HFFc6 (cell line): ENCODE measurements at regions not wholly inside any gene's neighbourhood (a gene's known extent, or its start where the extent isn't known, plus 50 kb on each side); places are given as distances from the start of the nearest gene placed in this dataset.
"Not testable (repeated sequence)": the region's sequence is repeated elsewhere in the genome, so short reads cannot be mapped to it uniquely, and the experiment has no call there.

Experiments
- DNase-seq: peaks from one replicate; pipeline ENCODE4 v3.0.0-alpha.2; 2018
- H3K27ac Mint-ChIP-seq: 2 replicates; pipeline ENCODE4 v1.8.0; 2020; ENCODE audit warnings: mild to moderate bottlenecking, mixed read lengths
- H3K27me3 Mint-ChIP-seq: 2 replicates; pipeline ENCODE4 v1.8.0; 2021; ENCODE audit warnings: mild to moderate bottlenecking, moderate library complexity, mixed read lengths; ENCODE audit not compliant: insufficient read depth
- H3K36me3 Mint-ChIP-seq: 2 replicates; pipeline ENCODE4 v1.8.0; 2021; ENCODE audit warnings: low read depth, mixed read lengths
- H3K4me1 Mint-ChIP-seq: 2 replicates; pipeline ENCODE4 v1.8.0; 2020; ENCODE audit warnings: low read depth, mixed read lengths
- H3K4me3 Mint-ChIP-seq: 2 replicates; pipeline ENCODE4 v1.8.0; 2020; ENCODE audit warnings: mild to moderate bottlenecking, moderate library complexity, mixed read lengths
- H3K9me3 Mint-ChIP-seq: 2 replicates; pipeline ENCODE4 v1.8.0; 2020; ENCODE audit warnings: mild to moderate bottlenecking, mixed read lengths
- CTCF ChIP-seq: fragments of 200-600 bp; sonication (generic); IDR thresholded peaks from 2 replicates; pipeline ENCODE4 v1.5.0; 2021; ENCODE audit warnings: antibody characterized with exemption, mild to moderate bottlenecking

GRCh38 chr2:65579506-65580235, 147.3 kb upstream of the SPRED2 start:
- no peak for DNase-seq
- peaks cover 6% of the 10 kb centered on the region; the same call in 1 of the 2 replicates for H3K36me3 Mint-ChIP-seq
- no peaks in the 10 kb centered on the region for H3K27me3 Mint-ChIP-seq
- no peak overlapping the region for H3K4me3 Mint-ChIP-seq
- H3K27ac Mint-ChIP-seq: no peak overlapping the region; the same call in 1 of the 2 replicates
- H3K9me3 Mint-ChIP-seq: no peaks in the 10 kb centered on the region
- no peak for TF ChIP-seq CTCF
- peaks cover 32% of the 10 kb centered on the region for H3K4me1 Mint-ChIP-seq

GRCh38 chr2:65577654-65578053, 145.3 kb upstream of the SPRED2 start:
- peaks cover 42% of the 10 kb centered on the region for H3K4me1 Mint-ChIP-seq
- no peaks in the 10 kb centered on the region for H3K27me3 Mint-ChIP-seq
- H3K36me3 Mint-ChIP-seq: peaks cover 6% of the 10 kb centered on the region; the same call in 1 of the 2 replicates
- no peak overlapping the region for H3K4me3 Mint-ChIP-seq
- TF ChIP-seq CTCF: no peak
- no peak for DNase-seq
- H3K27ac Mint-ChIP-seq: peak overlapping the region; percentile 96
- H3K9me3 Mint-ChIP-seq: no peaks in the 10 kb centered on the region

GRCh38 chr2:65576861-65577601, 144.6 kb upstream of the SPRED2 start:
- DNase-seq: peak; percentile 96
- Mint-ChIP-seq H3K36me3 (peaks cover 6% of the 10 kb centered on the region; the same call in 1 of the 2 replicates), H3K27ac (peak overlapping the region; percentile 96), H3K4me3 (peak overlapping the region; percentile 74), H3K4me1 (peaks cover 42% of the 10 kb centered on the region), H3K27me3 (no peaks in the 10 kb centered on the region), H3K9me3 (no peaks in the 10 kb centered on the region)
- TF ChIP-seq CTCF: no peak

- DNase-seq: no peak
- Mint-ChIP-seq H3K36me3 (peaks cover 6% of the 10 kb centered on the region; the same call in 1 of the 2 replicates), H3K27ac (peak overlapping the region; percentile 96), H3K9me3 (no peaks in the 10 kb centered on the region), H3K4me3 (no peak overlapping the region), H3K27me3 (no peaks in the 10 kb centered on the region), H3K4me1 (peaks cover 42% of the 10 kb centered on the region)
- TF ChIP-seq CTCF: no peak
Measured at GRCh38 chr2:65576278-65576677, 143.9 kb upstream of the SPRED2 start.

GRCh38 chr2:65574993-65575392, 142.6 kb upstream of the SPRED2 start:
- Mint-ChIP-seq H3K4me1 (peaks cover 42% of the 10 kb centered on the region), H3K27ac (peak overlapping the region; percentile 41; the same call in 1 of the 2 replicates), H3K9me3 (no peaks in the 10 kb centered on the region), H3K36me3 (peaks cover 6% of the 10 kb centered on the region; the same call in 1 of the 2 replicates), H3K4me3 (no peak overlapping the region), H3K27me3 (peaks cover 2% of the 10 kb centered on the region; the same call in 1 of the 2 replicates)
- no peak for TF ChIP-seq CTCF
- DNase-seq: no peak

- not testable (repeated sequence) for H3K36me3 Mint-ChIP-seq, H3K27ac Mint-ChIP-seq, H3K27me3 Mint-ChIP-seq, DNase-seq, H3K9me3 Mint-ChIP-seq, H3K4me3 Mint-ChIP-seq
- H3K4me1 Mint-ChIP-seq: peaks cover 18% of the 10 kb centered on the region
Measured at GRCh38 chr2:65568656-65569440, 136.4 kb upstream of the SPRED2 start.
